Ovary (tissue), 3 donors: ENCODE measurements at regions not wholly inside any gene's neighbourhood (a gene's known extent, or its start where the extent isn't known, plus 50 kb on each side); places are given as distances from the start of the nearest gene placed in this dataset.

Source experiments
- CTCF ChIP-seq, 3 donors: fragments of 450-650 bp in 2 of 3; fragments of 200-600 bp in 1 of 3; IDR thresholded peaks; one replicate each; pipeline versions ENCODE4 v1.5.1 to v1.8.0; 2016 to 2022; ENCODE audit warnings: antibody characterized with exemption in 3 of 3, mild to moderate bottlenecking in 1 of 3
- POLR2A ChIP-seq: fragments of 450-650 bp; IDR thresholded peaks from one replicate; pipeline ENCODE4 v1.6.1; 2017; ENCODE audit warnings: antibody characterized with exemption, mild to moderate bottlenecking, moderate library complexity
- donor health status: DM: no; HTN: no; CAD: no.

GRCh38 chr9:22976454-22976853 lies 529.8 kb downstream of the DMRTA1 start:
- TF ChIP-seq CTCF (IDR thresholded peaks at IDR 0.05) (no peak), POLR2A (no peak)
